Sigmoid colon (tissue), 4 donors: ENCODE measurements at regions not wholly inside any gene's neighbourhood (a gene's known extent, or its start where the extent isn't known, plus 50 kb on each side); places are given as distances from the start of the nearest gene placed in this dataset.

ENCODE experiments used
- EP300 ChIP-seq, 4 donors: sonication (generic); formaldehyde crosslinking; IDR thresholded peaks; one replicate each; pipeline ENCODE4 v1.6.1; 2017; ENCODE audit warnings: antibody characterized with exemption in 4 of 4
- POLR2A ChIP-seq, 2 donors: fragments of 450-650 bp; IDR thresholded peaks; one replicate each; pipeline ENCODE4 v1.6.1; 2016; ENCODE audit warnings: antibody characterized with exemption in 2 of 2, mild to moderate bottlenecking in 2 of 2, moderate library complexity in 2 of 2
- POLR2AphosphoS5 ChIP-seq, 4 donors: sonication (generic); formaldehyde crosslinking; IDR thresholded peaks; one replicate each; pipeline ENCODE4 v1.6.1; 2017; ENCODE audit warnings: antibody characterized with exemption in 4 of 4
- TF ChIP-seq, protein P1 (sequence below), 4 experiments: fragments of 450-650 bp in 3 of 4; fragments of 200-600 bp in 1 of 4; IDR thresholded peaks; one replicate each; pipeline ENCODE4 v1.5.1; 2016 to 2019; ENCODE audit warnings: antibody characterized with exemption in 4 of 4, mild to moderate bottlenecking in 3 of 4, moderate library complexity in 2 of 4

- TF ChIP-seq, protein P1, sequence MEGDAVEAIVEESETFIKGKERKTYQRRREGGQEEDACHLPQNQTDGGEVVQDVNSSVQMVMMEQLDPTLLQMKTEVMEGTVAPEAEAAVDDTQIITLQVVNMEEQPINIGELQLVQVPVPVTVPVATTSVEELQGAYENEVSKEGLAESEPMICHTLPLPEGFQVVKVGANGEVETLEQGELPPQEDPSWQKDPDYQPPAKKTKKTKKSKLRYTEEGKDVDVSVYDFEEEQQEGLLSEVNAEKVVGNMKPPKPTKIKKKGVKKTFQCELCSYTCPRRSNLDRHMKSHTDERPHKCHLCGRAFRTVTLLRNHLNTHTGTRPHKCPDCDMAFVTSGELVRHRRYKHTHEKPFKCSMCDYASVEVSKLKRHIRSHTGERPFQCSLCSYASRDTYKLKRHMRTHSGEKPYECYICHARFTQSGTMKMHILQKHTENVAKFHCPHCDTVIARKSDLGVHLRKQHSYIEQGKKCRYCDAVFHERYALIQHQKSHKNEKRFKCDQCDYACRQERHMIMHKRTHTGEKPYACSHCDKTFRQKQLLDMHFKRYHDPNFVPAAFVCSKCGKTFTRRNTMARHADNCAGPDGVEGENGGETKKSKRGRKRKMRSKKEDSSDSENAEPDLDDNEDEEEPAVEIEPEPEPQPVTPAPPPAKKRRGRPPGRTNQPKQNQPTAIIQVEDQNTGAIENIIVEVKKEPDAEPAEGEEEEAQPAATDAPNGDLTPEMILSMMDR (IDR thresholded peaks at IDR 0.05): no peak
- no peak for TF ChIP-seq POLR2AphosphoS5 (IDR thresholded peaks at IDR 0.05)
- no peak for TF ChIP-seq POLR2A (IDR thresholded peaks at IDR 0.05)
- no peak for TF ChIP-seq EP300 (IDR thresholded peaks at IDR 0.05)
Measured at GRCh38 chr14:66254038-66254437, 232.1 kb upstream of the CCDC196 start.
